ENCODE measurements at regions not wholly inside any gene's neighbourhood (a gene's known extent, or its start where the extent isn't known, plus 50 kb on each side); places are given as distances from the start of the nearest gene placed in this dataset.

DNA sequence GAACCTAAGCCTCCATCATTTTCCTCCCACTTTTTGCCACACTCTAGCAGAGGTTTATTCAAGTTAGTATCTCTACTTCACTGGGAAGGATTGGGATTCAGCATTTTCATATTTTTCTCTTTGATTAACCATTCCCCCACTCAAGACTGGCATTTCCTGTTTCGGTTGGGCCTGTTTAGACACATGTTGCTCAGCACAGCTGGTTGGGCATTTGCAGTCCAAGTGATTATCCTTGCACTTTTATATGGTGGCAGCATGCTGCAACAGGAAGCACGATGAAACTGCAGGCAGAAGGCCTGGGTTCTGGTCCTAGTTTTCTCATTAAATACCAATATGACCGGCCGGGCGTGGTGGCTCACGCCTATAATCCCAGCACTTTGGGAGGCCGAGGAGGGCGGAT lies 182.9 kb upstream of the GRIN2B start:
- ChIA-PET CTCF (interaction anchor here (1.8 to 4.3 kb wide), 4 partner anchors 11 to 802 kb away, joined by 4 to 63 read pairs (median 12); no protein-coding TSS in a partner anchor), POLR2A (no interaction called here)
- no peak for DNase-seq (ENCODE audit: extremely low spot score)
- no peak for TF ChIP-seq CTCF (IDR thresholded peaks at IDR 0.05; ENCODE audit: control extremely low read depth, extremely low read depth, low read depth, missing control alignments)

DNA sequence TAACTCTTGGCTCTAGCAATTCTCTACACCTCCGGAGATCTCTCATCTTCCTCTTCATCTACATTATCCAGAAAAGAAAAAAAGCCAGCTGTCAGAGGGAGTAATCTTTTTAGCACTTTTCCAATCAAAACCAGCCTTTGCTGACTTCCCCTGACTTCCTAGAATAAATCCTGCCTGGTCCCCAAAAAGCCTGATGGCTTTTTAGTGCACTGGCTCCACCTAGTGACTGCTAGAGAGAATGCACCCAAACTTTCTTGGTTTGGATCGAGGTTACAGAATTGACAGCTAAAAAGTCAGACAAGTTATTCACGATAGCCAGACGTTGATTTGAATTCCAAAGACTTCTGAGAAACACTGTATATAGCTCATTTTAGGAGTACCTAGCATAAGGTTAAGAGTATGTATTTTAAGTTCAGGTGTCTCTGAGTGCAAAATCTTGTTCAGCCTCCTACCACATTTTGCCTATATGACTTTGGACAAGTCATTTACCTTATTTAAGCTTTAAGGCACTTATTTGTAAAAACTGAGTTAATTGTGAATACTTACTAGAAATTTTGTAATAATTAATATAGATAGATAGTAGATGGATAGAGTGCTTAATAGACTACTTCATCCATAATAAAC lies 185.7 kb upstream of the GRIN2B start:
- peak; percentile 91 for TF ChIP-seq CTCF (IDR thresholded peaks at IDR 0.05; ENCODE audit: control extremely low read depth, extremely low read depth, low read depth, missing control alignments)
- POLR2A ChIA-PET = no interaction called here
- peak; percentile 65 for DNase-seq (ENCODE audit: extremely low spot score)
- CTCF ChIA-PET = interaction anchor here (0.6 to 4.3 kb wide), 48 partner anchors 9 to 913 kb away, joined by 3 to 63 read pairs (median 4); no protein-coding TSS in a partner anchor

GRCh38 chr12:14169281-14169680 lies 187.9 kb upstream of the GRIN2B start:
- DNase-seq (ENCODE audit: extremely low spot score) = no peak
- ChIA-PET CTCF (interaction anchor here (0.7 kb wide), 1 partner anchor 55 kb away, joined by 3 read pairs; no protein-coding TSS in a partner anchor), POLR2A (no interaction called here)
- TF ChIP-seq CTCF (IDR thresholded peaks at IDR 0.05; ENCODE audit: control extremely low read depth, extremely low read depth, low read depth, missing control alignments) = no peak

DNA sequence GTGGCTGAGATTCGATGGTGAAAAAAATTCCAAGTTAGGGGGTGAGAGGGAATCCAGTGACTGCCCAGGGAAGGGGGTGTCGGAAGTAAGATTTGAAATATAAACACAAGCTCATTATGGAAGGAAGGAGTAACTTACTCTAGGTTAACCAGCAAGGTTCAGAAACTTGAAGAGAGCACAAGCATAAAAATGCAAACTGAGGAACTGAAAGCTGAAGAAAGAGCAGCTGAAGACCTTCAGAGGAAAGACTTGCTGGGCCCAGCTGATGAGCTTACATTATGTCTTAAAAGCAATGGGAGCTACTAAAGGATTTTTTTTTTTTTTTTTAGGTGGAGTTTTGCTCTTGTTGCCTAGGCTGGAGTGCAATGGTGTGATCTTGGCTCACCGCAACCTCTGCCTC lies 189.7 kb upstream of the GRIN2B start:
- no peak for TF ChIP-seq CTCF (IDR thresholded peaks at IDR 0.05; ENCODE audit: control extremely low read depth, extremely low read depth, low read depth, missing control alignments)
- CTCF ChIA-PET = interaction anchor here (0.7 to 1.3 kb wide), 2 partner anchors 15 to 25 kb away, joined by 3 to 4 read pairs; no protein-coding TSS in a partner anchor
- POLR2A ChIA-PET = interaction anchor here (0.6 to 1.0 kb wide), 2 partner anchors 9 to 825 kb away, joined by 3 read pairs; no protein-coding TSS in a partner anchor
- DNase-seq (ENCODE audit: extremely low spot score) = peak; percentile 58

DNA sequence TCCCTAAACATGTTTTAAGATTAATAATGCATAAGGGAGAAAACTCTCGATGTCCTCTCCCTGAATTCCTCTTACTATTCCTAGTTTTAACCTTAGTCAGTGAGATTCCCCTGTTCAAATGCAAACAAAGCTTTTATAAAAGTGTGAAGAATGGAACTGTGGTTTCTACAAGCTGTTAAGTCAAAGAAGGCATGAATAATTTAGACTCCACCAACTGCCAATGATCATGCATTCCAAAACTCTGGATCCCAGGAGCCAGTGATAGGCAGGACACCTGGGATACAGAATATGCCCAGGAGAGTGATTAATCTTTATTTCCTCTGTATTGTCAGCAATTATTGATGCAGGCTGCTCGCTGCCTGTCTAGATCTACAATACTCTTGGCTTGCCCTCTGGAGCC lies 190.3 kb upstream of the ATF7IP start:
- POLR2A ChIA-PET = no interaction called here
- no peak for TF ChIP-seq CTCF (IDR thresholded peaks at IDR 0.05; ENCODE audit: control extremely low read depth, extremely low read depth, low read depth, missing control alignments)
- no peak for DNase-seq (ENCODE audit: extremely low spot score)
- CTCF ChIA-PET = interaction anchor here (1.0 to 3.1 kb wide), 3 partner anchors 8 to 31 kb away, joined by 3 to 22 read pairs (median 3); no protein-coding TSS in a partner anchor

DNA sequence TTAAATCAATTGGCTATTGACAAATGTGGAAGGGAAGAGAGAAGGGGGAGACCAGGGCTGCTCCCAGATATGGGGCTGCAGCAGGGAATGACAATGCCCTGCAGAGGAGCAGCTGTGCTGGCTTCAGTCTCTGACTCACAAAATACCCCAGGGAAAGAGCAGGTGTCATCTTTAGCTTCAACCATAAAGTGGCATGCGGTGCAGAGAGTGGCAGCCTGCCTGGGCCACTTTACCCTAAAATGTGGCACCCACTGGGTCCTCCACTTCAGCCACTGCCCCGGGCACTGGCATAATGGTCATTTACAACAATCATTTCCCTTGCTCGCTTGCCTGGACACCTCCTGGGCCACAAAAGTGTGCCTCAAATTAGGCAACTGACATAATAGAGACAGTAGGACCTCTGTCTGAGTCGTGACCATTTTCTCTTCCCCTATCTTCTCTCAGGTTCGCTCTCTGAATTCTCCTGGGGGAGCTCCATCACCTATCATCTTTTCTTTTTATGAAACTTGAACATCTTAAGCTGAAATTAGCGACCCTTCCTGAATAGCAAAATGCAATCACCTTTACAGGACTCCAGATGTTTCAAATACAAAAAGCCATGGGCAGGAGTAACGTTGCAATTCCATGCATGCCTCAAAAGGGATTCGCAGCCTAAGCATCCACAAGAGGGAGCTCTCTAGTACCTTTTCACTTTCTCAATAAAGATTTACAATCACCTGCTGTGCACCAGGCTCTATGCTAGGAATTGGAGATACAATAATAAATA lies 179.9 kb upstream of the ATF7IP start:
- ChIA-PET POLR2A (no interaction called here), CTCF (interaction anchor here (0.8 to 3.3 kb wide), 35 partner anchors 10 to 530 kb away, joined by 3 to 28 read pairs (median 4); no protein-coding TSS in a partner anchor)
- DNase-seq (ENCODE audit: extremely low spot score) = peak; percentile 52
- peak; percentile 75 for TF ChIP-seq CTCF (IDR thresholded peaks at IDR 0.05; ENCODE audit: control extremely low read depth, extremely low read depth, low read depth, missing control alignments)

Measured in GM10248 (cell line).